Activated CD4-positive, alpha-beta memory T cell treated with anti-CD3 and anti-CD28 coated beads for 36 hours (primary cell): ENCODE measurements at regions not wholly inside any gene's neighbourhood (a gene's known extent, or its start where the extent isn't known, plus 50 kb on each side); places are given as distances from the start of the nearest gene placed in this dataset.

Experiments used
- CTCF ChIA-PET: fragments of 350-600 bp; sonication (Branson Sonifier 250); formaldehyde crosslinking; loops from one replicate; lab custom pipeline; 2021; ENCODE audit warnings: antibody characterized with exemption, inconsistent platforms; lab: Charles Lee
- POLR2A ChIA-PET: fragments of 350-600 bp; sonication (Branson Sonifier 250); formaldehyde crosslinking; loops from one replicate; lab custom pipeline; 2021; ENCODE audit warnings: antibody characterized with exemption; lab: Charles Lee
- DNase-seq: peaks from one replicate; pipeline ENCODE4 v3.0.0-alpha.2; 2020
- H3K27ac Mint-ChIP-seq: one replicate; pipeline ENCODE4 v1.8.0; 2021; ENCODE audit warnings: mixed read lengths
- H3K27me3 Mint-ChIP-seq: one replicate; pipeline ENCODE4 v1.8.0; 2021; ENCODE audit warnings: mixed read lengths
- H3K36me3 Mint-ChIP-seq: one replicate; pipeline ENCODE4 v1.8.0; 2021; ENCODE audit warnings: mixed read lengths
- H3K4me1 Mint-ChIP-seq: one replicate; pipeline ENCODE4 v1.8.0; 2021; ENCODE audit warnings: low read depth, mixed read lengths
- H3K4me3 Mint-ChIP-seq: one replicate; pipeline ENCODE4 v1.8.0; 2021; ENCODE audit warnings: mild to moderate bottlenecking, mixed read lengths
- H3K9me3 Mint-ChIP-seq: one replicate; pipeline ENCODE4 v1.8.0; 2021; ENCODE audit warnings: mixed read lengths
- intact Hi-C: fragments of 100-400 bp; cut with micrococcal nuclease; formaldehyde crosslinking; loops from one replicate; pipeline ENCODE4 v1.15.1; 2023

DNA sequence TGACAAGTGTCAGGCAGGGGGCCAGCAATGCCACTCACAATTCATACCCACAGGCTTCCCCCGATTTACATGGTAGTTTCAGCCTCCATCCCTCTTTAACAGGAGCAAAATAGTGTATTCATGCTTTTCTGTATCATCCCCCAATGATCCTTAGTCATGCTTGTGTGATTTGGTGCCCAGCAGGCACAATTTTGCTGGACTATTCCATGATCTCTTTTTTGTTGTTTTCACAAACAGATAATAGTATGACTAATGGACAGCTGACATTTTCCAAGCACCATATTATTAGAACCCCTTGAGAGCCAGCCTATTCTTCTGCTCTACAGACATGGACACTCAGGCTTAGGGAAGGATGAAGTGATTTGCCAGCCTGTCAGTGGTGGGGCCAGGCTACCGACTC, 128.2 kb upstream of the RIPOR2 start:
- H3K4me3 Mint-ChIP-seq = no peak overlapping the region

GRCh38 chr6:25065666-25066065, 129.9 kb upstream of the RIPOR2 start:
- Mint-ChIP-seq H3K36me3 (no peaks in the 10 kb centered on the region), H3K27ac (no peak overlapping the region), H3K4me1 (peaks cover 4% of the 10 kb centered on the region), H3K4me3 (no peak overlapping the region), H3K27me3 (no peaks in the 10 kb centered on the region), H3K9me3 (peaks cover 2% of the 10 kb centered on the region)
- CTCF ChIA-PET = interaction anchor here (5.5 kb wide), 1 partner anchor 39 kb away, joined by 26 read pairs; no protein-coding TSS in a partner anchor
- intact Hi-C loops = no loop called here
- no peak for DNase-seq
- POLR2A ChIA-PET = interaction anchor here (1.2 kb wide), 1 partner anchor 10 kb away, joined by 3 read pairs; no protein-coding TSS in a partner anchor

More for the DNA sequence above, 128.2 kb upstream of the RIPOR2 start:
- POLR2A ChIA-PET = interaction anchor here (1.0 to 1.7 kb wide), 2 partner anchors 22 to 37 kb away, joined by 3 to 4 read pairs; no protein-coding TSS in a partner anchor
- CTCF ChIA-PET = interaction anchor here (2.3 kb wide), 1 partner anchor 129 kb away, joined by 9 read pairs; no protein-coding TSS in a partner anchor
- Mint-ChIP-seq H3K9me3 (no peaks in the 10 kb centered on the region), H3K36me3 (no peaks in the 10 kb centered on the region), H3K27me3 (no peaks in the 10 kb centered on the region), H3K4me1 (peaks cover under 1% of the 10 kb centered on the region), H3K27ac (no peak overlapping the region)
- no peak for DNase-seq
- intact Hi-C loops = no loop called here

- no peak overlapping the region for H3K4me3 Mint-ChIP-seq
- no peaks in the 10 kb centered on the region for H3K36me3 Mint-ChIP-seq
- peaks cover 2% of the 10 kb centered on the region for H3K9me3 Mint-ChIP-seq
- H3K27ac Mint-ChIP-seq = no peak overlapping the region
- ChIA-PET CTCF (interaction anchor here (1.5 to 5.5 kb wide), 3 partner anchors 40 to 211 kb away, joined by 4 to 26 read pairs (median 9); no protein-coding TSS in a partner anchor), POLR2A (no interaction called here)
- H3K4me1 Mint-ChIP-seq = peaks cover 5% of the 10 kb centered on the region
- H3K27me3 Mint-ChIP-seq = no peaks in the 10 kb centered on the region
- intact Hi-C loops = no loop called here
- DNase-seq = no peak
Observed at GRCh38 chr6:25066593-25066992, 130.8 kb upstream of the RIPOR2 start.

- no peak overlapping the region for H3K27ac Mint-ChIP-seq
- H3K9me3 Mint-ChIP-seq = peaks cover 2% of the 10 kb centered on the region
- no peak for DNase-seq
- H3K36me3 Mint-ChIP-seq = no peaks in the 10 kb centered on the region
- CTCF ChIA-PET = interaction anchor here (1.3 to 5.5 kb wide), 5 partner anchors 9 to 485 kb away, joined by 3 to 26 read pairs (median 5); no protein-coding TSS in a partner anchor
- H3K27me3 Mint-ChIP-seq = no peaks in the 10 kb centered on the region
- POLR2A ChIA-PET = interaction anchor here (0.6 kb wide), 1 partner anchor 18 kb away, joined by 5 read pairs; no protein-coding TSS in a partner anchor
- intact Hi-C loops = no loop called here
- no peak overlapping the region for H3K4me3 Mint-ChIP-seq
- H3K4me1 Mint-ChIP-seq = peaks cover 5% of the 10 kb centered on the region
Observed at GRCh38 chr6:25068866-25069265, 133.1 kb upstream of the RIPOR2 start.

DNA sequence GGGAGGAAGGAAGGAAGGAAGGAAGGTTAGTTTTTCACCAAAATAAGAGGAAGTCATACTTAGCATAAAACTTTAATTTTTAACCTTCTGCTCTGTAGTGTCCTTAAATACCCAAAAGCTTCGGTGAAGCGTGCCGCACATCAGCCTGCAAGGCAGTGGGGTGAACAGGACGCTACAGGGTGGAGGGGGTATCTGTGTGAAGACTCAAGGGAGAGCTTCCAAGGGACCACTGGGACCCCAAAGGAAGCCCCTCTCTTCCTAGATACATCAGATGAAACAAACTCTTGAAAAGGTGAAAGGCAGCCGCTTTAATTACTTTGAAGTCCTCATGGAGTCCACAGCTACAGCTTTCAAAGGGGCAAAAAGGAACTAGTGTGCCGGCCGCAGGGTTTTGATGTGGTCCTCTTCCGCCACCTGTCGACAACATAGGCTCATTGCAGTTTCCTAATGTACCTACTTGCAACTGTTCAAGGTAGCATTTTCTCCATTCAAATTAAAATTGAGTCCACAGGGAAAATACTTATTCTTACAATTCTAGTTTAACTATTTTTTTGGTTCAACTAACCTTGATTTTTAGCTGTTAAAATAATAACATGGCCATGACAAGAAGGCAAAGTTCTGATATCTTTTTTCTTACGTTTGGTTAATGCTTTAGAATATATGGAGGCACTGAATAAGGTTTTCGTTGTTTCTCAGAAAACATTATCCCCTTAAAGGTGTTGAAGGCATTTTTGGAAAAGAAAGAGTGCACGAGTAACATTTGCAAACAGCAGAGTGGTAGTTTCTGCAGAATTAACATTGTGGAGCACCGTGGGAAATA, 135.0 kb upstream of the RIPOR2 start:
- Mint-ChIP-seq H3K27me3 (no peaks in the 10 kb centered on the region), H3K27ac (peak overlapping the region; percentile 78), H3K36me3 (no peaks in the 10 kb centered on the region), H3K9me3 (peaks cover 2% of the 10 kb centered on the region), H3K4me3 (peak overlapping the region; percentile 44), H3K4me1 (peaks cover 10% of the 10 kb centered on the region)
- CTCF ChIA-PET = interaction anchor here (0.6 to 2.7 kb wide), 56 partner anchors 9 to 904 kb away, joined by 3 to 91 read pairs (median 4); partner anchors contain the start of genes C6orf62 and RIPOR2
- POLR2A ChIA-PET = interaction anchor here (1.5 kb wide), 1 partner anchor 44 kb away, joined by 14 read pairs; no protein-coding TSS in a partner anchor
- peak; percentile 90 for DNase-seq
- intact Hi-C loops = loop anchor here (1.0 to 10.0 kb wide), 9 partner anchors 29 to 488 kb away; no protein-coding TSS in a partner anchor

- H3K4me3 Mint-ChIP-seq = no peak overlapping the region
- no peaks in the 10 kb centered on the region for H3K27me3 Mint-ChIP-seq
- ChIA-PET POLR2A (no interaction called here), CTCF (interaction anchor here (1.2 kb wide), 1 partner anchor 51 kb away, joined by 4 read pairs; no protein-coding TSS in a partner anchor)
- peaks cover 20% of the 10 kb centered on the region for H3K4me1 Mint-ChIP-seq
- DNase-seq = no peak
- H3K27ac Mint-ChIP-seq = no peak overlapping the region
- no peaks in the 10 kb centered on the region for H3K9me3 Mint-ChIP-seq
- intact Hi-C loops = loop anchor here (10.0 kb wide), 1 partner anchor 97 kb away; no protein-coding TSS in a partner anchor
- peaks cover 14% of the 10 kb centered on the region for H3K36me3 Mint-ChIP-seq
Observed at GRCh38 chr6:25078141-25078540, 142.4 kb upstream of the RIPOR2 start.

DNA sequence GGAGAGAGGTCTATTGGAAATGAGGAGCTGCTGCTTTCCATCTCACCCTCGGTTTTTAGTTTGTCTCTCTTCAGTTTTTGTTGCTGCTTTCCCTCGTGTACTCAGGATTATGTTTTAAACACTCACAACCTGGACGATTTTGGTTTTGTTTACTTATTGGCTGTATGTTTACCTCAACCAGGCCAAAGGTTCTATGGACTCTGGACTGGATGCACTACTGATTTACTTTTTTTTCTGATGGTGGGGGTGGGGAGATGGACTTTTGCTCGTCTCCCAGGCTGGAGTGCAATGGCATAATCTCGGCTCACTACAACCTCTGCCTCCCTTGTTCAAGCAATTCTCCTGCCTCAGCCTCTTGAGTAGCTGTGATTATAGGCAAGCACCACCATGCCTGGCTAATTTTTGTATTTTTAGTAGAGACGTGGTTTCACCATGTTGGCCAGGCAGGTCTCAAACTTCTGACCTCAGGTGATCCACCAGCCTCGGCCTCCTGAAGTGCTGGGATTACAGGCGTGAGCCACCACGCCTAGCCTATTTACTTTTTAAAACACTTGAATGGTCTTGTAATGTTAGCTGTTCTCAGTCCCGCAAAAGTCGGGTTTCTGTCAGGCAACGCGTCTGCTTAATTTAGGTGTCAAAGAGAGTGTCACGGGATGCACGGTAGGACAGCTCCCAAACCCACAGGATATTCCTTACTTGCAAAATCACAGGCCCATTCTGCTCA, 148.2 kb upstream of the RIPOR2 start:
- Mint-ChIP-seq H3K27ac (no peak overlapping the region), H3K36me3 (peaks cover 26% of the 10 kb centered on the region), H3K4me3 (no peak overlapping the region), H3K27me3 (no peaks in the 10 kb centered on the region), H3K4me1 (peaks cover 25% of the 10 kb centered on the region), H3K9me3 (no peaks in the 10 kb centered on the region)
- no peak for DNase-seq
- ChIA-PET CTCF (interaction anchor here (1.7 kb wide), 1 partner anchor 13 kb away, joined by 7 read pairs; no protein-coding TSS in a partner anchor), POLR2A (no interaction called here)
- intact Hi-C loops = no loop called here

GRCh38 chr6:25084508-25084833, 148.7 kb upstream of the RIPOR2 start:
- intact Hi-C loops = no loop called here

DNA sequence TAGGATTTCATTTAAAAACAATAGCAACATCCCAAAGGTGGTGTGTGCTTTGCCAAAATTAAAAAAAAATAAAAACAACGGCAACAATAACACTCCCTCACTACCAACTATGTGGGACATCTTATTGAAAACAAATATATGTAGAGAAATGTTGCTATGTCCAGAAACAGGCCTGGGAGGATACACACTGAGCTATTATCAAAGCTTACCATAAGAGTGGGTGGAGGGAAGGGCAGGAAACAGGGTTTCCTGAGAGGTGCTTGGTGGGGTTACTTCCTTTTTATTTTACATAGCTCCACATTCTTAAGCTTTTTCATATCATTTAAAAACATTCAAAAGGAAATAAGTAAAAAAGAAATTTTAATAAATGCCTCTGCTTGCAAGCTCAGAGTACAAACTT, 150.0 kb upstream of the RIPOR2 start:
- Mint-ChIP-seq H3K4me1 (peaks cover 32% of the 10 kb centered on the region), H3K27me3 (no peaks in the 10 kb centered on the region), H3K36me3 (peaks cover 22% of the 10 kb centered on the region), H3K27ac (no peak overlapping the region), H3K4me3 (no peak overlapping the region), H3K9me3 (no peaks in the 10 kb centered on the region)
- DNase-seq = no peak
- intact Hi-C loops = loop anchor here (5.0 kb wide), 1 partner anchor 37 kb away; no protein-coding TSS in a partner anchor
- POLR2A ChIA-PET = no interaction called here
- CTCF ChIA-PET = interaction anchor here (0.5 to 1.5 kb wide), 2 partner anchors 138 to 199 kb away, joined by 3 read pairs; no protein-coding TSS in a partner anchor

More at GRCh38 chr6:25084508-25084833, 148.7 kb upstream of the RIPOR2 start:
- ChIA-PET CTCF (interaction anchor here (1.5 to 1.7 kb wide), 2 partner anchors 14 to 139 kb away, joined by 3 to 7 read pairs; no protein-coding TSS in a partner anchor), POLR2A (no interaction called here)
- Mint-ChIP-seq H3K27me3 (no peaks in the 10 kb centered on the region), H3K9me3 (no peaks in the 10 kb centered on the region), H3K4me3 (no peak overlapping the region), H3K4me1 (peaks cover 30% of the 10 kb centered on the region), H3K27ac (no peak overlapping the region), H3K36me3 (peaks cover 26% of the 10 kb centered on the region)
- DNase-seq = no peak

- DNase-seq = no peak
- ChIA-PET POLR2A (interaction anchor here (0.5 kb wide), 1 partner anchor 17 kb away, joined by 5 read pairs; no protein-coding TSS in a partner anchor), CTCF (no interaction called here)
- no peak overlapping the region for H3K4me3 Mint-ChIP-seq
- peak overlapping the region; percentile 54 for H3K27ac Mint-ChIP-seq
- H3K4me1 Mint-ChIP-seq = peaks cover 29% of the 10 kb centered on the region
- H3K27me3 Mint-ChIP-seq = no peaks in the 10 kb centered on the region
- H3K9me3 Mint-ChIP-seq = no peaks in the 10 kb centered on the region
- H3K36me3 Mint-ChIP-seq = peaks cover 22% of the 10 kb centered on the region
- intact Hi-C loops = loop anchor here (5.0 kb wide), 1 partner anchor 36 kb away; no protein-coding TSS in a partner anchor
Observed at GRCh38 chr6:25086500-25087091, 150.8 kb upstream of the RIPOR2 start.

GRCh38 chr6:25088513-25088912, 152.8 kb upstream of the RIPOR2 start:
- Mint-ChIP-seq H3K9me3 (no peaks in the 10 kb centered on the region), H3K27ac (no peak overlapping the region), H3K36me3 (peaks cover 27% of the 10 kb centered on the region), H3K27me3 (no peaks in the 10 kb centered on the region), H3K4me1 (peaks cover 18% of the 10 kb centered on the region), H3K4me3 (no peak overlapping the region)
- CTCF ChIA-PET = interaction anchor here (0.9 to 1.8 kb wide), 3 partner anchors 17 to 155 kb away, joined by 3 to 7 read pairs (median 4); no protein-coding TSS in a partner anchor
- intact Hi-C loops = loop anchor here (5.0 kb wide), 1 partner anchor 34 kb away; no protein-coding TSS in a partner anchor
- POLR2A ChIA-PET = no interaction called here
- DNase-seq = no peak
